GM20431 (cell line): ENCODE measurements at regions not wholly inside any gene's neighbourhood (a gene's known extent, or its start where the extent isn't known, plus 50 kb on each side); places are given as distances from the start of the nearest gene placed in this dataset.
"Not testable (repeated sequence)": the region's sequence is repeated elsewhere in the genome, so short reads cannot be mapped to it uniquely, and the experiment has no call there.

Experiments used
- in situ Hi-C: fragments of 300-500 bp; cut with MseI, MboI; formaldehyde crosslinking; loops from one replicate; pipeline ENCODE4 v1.15.0; 2020; ENCODE audit warnings: low sequenced_read_pairs; ENCODE audit not compliant: unreplicated experiment

DNA sequence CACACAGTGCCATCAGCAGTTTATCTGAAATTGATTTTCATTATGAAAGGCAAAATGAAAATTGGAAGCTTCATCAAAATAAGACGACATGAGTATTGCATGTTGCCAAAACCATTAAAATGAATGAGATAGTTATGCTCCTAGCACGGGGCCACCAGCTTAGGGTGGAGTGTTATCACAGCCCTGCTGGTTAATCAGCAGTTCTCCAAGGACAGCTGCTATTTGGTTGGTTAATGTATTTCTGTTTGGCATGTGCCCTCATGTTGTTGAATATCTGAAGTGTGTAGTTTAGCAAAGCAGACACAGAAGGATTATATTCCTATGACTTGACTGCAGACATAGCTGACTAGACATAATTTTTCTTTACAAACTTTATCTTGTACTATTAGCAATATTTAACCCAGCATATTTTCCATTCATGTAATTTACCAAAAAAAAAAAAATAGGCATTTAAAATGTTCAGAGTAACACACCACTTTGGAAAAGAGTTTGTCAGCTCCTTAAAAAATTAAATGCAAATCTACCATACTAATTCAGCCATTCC is 98.6 kb upstream of the PIK3R1 start:
- in situ Hi-C loops, result no loop called here

DNA sequence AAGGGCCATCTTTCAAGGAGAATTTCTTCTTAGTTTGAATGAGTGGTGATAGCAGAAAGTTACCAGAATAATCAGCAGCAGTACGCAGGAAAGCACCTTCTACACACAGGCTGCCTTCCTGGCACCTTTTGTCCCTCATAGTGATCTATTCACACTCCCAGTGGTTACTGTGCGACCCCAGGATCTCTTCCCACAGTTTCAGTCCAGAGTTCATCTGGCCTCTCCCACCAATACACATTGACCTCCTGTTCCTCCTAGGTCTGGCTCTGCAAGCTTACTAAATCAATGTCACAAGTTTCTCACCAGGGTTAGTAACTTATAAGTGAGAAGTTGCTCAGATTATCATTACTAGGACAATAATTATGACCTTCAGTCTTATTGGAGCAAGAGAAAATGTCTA is 99.1 kb upstream of the PIK3R1 start:
- in situ Hi-C loops, result no loop called here

DNA sequence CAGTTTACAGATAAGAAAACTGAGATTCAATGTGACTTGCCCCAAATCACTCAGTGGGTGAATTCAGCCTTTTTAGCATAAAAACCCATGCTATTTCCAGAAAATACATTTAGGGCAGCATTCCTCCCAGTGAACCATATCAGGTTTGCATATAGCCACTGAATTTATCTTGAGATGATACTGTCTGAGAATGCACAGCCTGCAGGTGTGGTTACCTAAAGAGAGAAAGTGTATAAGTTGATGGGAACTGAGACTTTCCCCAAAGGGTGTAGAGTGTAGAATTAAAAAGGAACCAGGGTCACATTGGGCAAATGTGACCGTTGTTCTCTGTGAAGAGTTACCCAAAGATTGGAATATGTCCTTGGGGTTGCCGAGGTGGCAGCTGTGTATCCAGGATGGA is 100.0 kb upstream of the PIK3R1 start:
- in situ Hi-C loops, result no loop called here

DNA sequence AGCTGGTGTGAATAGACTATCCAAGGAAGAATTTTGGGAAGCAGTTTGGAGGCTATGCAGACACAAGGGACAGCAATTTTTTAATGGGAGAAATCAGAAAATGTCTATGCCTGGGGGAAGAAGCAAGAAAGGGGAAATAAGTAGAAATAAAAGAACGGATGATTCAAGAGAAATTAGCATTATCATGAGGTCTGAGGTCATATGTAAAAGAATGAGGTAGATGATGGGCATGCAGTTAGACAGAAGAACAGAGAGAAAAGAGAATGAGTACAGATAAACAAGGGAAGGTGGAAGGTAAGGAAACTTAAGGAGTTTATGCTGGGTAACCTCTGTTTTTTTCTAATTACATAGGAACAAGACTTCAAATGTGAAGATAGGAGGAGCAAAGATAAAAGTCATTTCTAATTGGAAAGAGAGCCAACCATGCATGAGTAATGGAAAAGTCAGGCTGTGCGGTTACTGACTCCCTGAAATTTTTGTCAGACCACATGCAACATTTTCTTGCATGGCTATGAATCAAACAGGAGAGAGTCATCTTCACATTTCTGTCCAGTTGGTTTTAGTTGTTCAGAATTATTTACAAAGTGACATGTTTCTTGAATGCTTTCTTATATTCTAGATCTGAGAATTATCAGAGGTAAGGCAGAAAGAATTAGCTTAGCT is 101.0 kb upstream of the PIK3R1 start:
- in situ Hi-C loops, result no loop called here

DNA sequence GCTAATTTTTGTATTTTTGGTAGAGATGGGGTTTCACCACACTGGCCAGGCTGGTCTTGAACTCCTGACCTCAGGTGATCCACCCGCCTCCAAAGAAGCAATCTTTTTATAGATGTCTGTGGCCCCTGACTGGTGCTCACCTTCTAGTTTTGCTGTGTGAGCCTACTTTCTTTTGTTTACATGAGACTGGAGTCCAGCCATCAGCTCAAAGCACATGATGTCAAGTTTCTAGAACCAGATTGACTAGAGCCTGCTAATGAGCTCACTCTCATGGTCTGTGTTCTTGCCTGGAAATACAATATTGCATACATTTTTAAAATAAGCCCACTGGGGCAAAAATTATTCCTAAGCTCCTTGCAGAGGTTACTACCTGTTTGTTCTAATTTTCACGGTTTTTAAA is 102.9 kb upstream of the PIK3R1 start:
- in situ Hi-C loops, result no loop called here

DNA sequence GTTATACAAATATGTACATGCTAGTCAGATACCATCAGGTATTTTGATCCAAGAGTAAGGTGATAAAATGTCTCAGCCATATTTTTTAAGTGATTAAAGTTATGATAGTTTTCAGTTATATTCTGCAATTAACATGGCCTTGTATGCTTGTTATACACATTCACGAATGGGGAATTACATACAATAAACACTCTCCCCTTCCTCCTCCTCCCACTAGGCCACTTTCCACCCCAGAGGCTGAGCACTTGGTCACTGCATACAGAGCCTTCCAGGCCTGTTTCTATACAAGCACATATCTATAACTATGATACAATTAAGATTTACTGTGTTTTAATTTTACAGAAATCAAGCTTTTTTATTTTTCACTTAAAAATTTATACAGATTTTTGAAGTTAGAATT is 104.7 kb upstream of the PIK3R1 start:
- in situ Hi-C loops, result no loop called here

DNA sequence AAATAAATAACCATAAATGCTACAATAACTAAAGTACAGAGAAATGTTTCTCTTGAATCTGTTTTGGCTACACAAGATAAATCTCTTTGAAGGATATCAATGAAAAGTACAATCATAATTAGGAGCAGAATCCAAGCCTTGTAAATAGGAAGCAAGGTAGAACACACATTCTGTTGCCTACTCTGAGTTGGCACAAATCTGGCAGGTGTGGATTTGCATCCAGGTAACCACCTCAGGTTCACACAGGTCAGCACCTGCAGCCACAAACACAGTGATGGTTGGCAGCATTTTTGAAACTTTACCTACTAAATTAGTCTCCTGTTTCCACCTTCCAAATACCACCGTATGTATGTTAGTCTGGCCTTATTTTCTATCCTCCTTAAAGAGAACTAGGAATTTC is 105.3 kb upstream of the PIK3R1 start:
- in situ Hi-C loops, result no loop called here

DNA sequence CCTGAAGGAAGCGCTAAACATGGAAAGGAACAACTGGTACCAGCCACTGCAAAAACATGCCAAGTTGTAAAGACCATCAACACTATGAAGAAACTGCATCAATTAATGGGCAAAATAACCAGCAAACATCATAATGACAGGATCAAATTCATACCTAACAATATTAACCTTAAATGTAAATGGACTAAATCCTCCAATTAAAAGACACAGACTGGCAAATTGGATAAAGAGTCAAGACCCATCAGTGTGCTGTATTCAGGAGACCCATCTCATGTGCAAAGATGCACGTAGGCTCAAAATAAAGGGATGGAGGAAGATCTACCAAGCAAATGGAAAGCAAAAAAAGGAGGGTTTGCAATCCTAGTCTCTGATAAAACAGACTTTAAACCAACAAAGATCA is 111.3 kb upstream of the PIK3R1 start:
- in situ Hi-C loops, result not testable (repeated sequence)

DNA sequence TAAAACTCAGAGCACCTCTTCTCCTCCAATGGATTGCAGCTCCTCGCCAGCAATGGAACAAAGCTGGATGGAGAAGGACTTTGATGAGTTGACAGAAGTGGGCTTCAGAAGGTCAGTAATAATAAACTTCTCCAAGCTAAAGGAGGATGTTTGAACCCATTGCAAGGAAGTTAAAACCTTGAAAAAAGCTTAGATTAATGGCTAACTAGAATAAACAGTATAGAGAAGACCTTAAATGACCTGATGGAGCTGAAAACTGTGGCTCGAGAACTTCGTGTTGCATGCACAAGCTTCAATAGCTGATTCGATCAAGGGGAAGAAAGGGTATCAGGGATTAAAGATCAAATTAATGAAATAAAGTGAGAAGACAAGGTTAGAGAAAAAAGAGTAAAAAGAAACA is 112.3 kb upstream of the PIK3R1 start:
- in situ Hi-C loops, result not testable (repeated sequence)

DNA sequence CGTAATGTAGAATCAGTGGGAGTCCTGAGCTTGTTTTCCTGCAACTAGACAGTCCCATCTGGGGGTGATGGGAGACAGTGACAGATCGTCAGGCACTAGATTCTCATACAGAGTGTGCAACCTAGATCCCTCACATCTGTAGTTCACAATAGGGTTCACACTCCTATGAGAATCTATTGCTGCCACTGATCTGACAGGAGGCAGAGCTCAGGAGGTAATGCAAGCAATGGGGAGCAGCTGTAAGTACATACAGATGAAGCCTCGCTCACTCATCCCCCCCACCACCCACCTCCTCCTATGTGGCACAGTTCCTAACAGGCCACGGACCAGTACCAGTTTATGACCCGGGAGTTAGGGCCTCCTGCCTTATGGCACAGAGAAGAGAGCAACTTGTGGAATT is 116.2 kb upstream of the PIK3R1 start:
- in situ Hi-C loops, result no loop called here

DNA sequence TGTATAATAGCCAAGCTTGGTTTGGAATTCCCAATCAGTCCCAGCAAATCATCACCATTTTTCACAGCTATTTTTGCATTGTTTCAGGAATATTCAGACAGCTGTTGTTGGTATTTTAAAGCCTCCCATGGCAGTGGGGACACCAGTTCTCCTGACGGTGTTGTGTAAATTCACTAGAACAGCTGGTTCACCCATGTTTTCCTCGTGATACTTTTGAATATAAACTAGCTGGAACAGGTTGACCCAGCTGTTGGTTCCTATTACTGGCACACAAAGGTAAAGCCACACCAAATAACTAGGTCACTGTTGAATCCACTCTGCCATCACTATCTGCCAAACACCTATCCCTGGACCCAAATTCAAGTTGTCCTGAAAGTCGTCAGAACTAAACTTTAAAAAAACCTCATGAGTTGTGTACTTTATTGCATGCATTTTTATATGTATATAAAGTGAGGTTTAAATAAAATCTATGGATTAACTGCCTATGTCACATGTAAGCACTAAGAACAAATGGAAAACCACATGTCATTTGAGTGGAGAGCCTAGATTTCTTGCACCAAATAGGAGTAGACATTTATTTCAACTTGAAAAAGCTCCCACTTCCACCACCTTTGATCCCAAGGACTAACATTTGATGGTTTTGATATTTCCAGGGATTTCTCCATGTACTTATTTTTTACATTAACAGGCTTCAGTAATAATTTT is 121.9 kb upstream of the PIK3R1 start:
- in situ Hi-C loops, result no loop called here

DNA sequence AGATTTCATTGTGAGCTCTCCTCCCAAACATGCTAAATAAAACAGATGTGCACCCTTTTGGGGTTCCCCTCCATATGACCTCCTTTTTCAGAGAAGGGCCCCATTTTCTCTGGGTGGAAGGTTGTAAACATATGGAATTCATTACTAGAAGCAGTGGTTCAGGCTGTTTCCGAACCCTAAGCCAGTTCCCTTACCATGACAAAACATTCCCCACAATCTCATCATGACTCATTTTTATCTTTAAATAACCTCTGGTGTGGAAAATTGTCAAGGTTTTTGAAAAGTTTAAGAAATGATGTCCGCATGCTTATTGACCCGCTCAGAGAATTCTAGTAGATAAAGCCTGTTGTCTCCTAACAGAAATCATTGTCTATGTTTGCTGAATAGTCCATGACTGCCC is 127.3 kb upstream of the PIK3R1 start:
- in situ Hi-C loops, result no loop called here

DNA sequence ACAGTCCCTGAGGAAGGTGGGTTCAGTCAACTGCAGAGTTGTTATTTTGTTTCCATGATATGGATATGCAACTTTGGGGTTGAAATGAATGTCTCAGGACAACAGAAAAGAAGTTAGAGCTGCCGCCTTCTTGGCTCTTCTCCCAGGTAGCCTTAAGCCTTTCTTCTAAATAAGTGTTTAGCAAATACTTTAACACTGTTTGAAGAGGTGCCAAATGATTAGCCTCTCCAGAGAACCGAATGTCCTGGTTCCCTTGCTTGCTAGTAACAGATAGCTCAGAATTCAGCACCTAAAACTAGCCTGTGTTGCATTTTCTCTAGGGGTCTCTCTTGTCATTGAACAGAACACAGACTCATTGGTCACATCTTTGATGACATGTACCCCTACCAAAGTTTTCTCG is 127.7 kb upstream of the PIK3R1 start:
- in situ Hi-C loops, result no loop called here

DNA sequence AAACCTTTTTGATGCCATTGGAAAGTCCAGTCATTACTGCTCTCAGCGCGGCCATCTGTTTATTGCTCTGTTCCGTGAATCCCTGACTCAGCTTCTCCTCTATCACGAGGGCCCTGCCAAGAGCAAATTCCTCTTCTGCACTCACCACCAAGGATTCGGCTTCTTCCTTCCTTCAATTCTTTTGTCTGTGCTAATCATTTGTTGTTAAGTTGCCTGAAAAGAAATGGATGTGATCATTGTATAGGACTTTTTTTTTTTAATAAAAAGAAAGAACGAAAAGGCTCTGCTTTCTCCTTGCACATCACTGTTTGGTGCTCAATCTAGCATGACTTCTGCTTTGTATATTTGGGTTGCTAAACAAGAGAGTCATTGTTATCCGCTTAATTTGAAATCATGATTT is 128.7 kb upstream of the PIK3R1 start:
- in situ Hi-C loops, result no loop called here

DNA sequence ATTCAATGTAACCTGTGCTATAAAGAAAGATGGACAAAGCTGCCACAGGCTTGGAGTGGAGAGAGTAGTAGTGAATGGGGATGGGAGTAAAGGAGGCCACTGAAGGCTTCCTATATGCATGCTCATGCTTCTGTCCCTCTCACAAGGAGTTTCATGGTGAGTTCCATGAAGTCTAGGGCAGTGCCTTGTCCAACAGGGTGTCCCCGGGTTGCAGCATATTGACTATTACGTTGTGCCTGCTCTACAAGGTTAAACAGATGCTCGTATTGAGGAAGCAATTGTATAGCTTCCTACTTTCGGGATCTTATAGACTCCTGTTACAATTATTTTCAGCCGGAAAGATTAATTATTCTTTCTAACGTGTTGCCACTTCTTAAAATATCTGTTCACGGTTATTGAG is 129.1 kb upstream of the PIK3R1 start:
- in situ Hi-C loops, result no loop called here

DNA sequence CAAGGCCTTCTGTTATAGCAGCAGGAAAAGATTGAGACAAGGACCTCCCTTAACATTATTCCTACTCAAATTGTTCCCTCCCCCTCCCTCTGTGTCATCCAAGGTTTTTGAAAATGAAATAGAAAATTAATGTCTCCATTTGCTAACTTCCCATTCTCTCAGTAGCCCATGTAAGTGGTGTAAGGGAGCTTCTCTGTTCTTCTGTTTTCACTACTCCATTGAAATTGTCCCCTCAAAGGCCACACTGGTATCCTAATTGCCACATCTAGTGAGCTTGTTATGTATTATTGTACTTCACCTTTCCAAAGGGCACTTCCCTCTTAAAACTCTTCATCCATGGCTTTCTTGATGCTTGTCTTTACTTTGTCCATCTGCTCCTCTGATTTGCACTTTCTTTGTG is 131.2 kb upstream of the PIK3R1 start:
- in situ Hi-C loops, result no loop called here

DNA sequence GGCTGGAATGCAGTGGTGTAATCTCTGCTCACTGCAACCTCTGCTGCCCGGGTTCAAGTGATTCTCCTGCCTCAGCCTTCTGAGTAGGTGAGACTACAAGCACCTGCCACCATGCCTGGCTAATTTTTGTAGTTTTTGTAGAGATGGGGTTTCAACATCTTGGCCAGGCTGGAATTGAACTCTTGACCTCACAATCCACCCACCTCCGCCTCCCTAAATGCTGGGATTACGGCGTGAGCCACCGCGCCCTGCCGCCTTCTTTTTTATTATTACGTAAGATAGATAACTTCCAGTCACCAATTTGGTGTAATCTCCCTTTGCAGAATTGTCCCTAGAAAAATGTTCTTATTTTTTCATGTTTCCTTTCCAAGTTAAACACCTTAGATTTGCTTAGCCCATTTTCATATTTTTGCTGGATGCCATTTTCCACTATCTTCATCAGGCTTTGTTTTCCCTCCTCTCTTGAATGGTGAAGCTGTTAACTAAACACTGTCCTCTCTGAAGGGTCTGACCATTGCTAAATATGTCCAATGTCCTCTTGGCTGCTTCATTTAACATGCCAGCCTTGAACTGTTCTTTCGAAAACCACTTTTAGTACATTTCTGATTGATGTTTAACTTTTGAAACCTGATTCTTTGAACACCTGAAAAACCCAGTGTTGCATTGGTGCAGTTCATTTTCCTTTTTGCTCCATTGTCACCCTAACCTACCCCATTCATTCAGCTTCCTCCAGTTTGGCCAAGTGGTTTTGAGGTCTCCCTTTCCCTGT is 135.1 kb upstream of the PIK3R1 start:
- in situ Hi-C loops, result no loop called here

DNA sequence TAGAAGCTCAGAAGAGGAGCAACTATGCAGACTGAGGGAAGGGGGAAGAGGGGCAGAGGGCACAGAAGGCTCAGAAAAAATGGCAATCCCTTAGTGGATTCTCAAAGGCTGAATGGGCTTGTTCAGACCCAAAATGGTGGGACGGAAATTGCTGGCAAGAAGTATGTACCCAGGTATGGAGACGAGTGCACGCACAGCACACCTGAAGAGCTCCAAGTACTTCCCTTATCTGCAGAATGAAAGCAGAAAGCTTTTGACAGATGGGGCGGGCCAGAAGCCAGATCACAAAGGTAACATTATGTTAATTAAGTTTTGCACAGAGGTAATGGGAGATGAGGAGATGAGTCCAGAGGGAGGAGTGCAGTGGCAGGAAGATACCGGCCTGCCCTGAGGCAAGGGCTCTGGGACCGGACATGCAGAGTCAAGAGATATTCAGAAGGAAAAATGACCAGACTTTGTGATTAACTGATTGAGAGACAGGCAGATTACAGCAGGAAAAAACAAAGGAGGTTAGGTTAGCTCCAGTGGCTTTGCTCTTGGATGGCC is 138.1 kb upstream of the PIK3R1 start:
- in situ Hi-C loops, result no loop called here

DNA sequence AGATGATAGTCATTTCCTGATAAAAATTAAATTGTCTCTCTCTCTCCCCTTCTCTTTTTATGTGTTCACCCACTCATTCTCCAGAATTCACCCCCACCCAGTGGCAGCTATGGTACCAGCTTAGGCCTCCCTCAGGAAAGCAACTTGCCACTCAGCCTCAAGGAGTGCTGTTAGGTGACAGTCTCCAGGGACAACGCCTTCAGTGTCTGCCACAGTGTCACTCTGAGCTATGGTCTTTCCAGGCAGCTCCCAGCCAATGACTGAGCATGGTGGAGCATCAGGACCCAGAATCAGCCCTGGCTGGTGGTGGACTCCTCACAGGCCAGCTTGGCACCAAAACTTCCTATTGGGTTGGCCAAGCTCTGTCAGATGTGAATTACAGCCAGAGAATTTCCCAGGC is 140.9 kb upstream of the PIK3R1 start:
- in situ Hi-C loops, result no loop called here

DNA sequence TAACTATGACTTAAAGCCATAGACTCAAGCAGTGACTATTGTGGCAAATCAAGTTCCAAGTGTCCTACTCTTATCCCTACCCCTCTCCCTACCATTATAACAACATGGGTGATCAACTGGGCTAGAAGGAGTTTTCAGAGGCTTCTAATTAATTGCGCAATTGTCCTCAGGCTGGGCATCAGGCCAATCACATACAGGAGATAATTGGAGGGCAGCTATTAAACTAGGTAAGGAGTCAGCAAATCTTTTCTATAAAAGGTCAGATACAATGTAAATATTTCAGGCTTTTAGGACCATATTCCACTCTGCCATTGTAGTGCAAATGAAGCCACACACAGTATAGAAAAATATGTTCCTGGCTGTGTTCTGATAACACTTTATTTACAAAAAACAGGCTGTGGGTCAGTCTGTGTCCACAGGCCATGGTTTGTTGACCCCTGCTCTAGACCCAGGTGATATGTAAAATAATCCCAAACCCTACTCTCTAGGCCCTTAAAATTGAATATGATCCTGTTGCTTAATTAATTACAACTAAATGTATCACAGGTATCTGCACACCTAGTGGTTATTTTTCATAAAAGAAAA is 141.4 kb upstream of the PIK3R1 start:
- in situ Hi-C loops, result no loop called here
